ENCODE measurements at regions not wholly inside any gene's neighbourhood (a gene's known extent, or its start where the extent isn't known, plus 50 kb on each side); places are given as distances from the start of the nearest gene placed in this dataset.

DNA sequence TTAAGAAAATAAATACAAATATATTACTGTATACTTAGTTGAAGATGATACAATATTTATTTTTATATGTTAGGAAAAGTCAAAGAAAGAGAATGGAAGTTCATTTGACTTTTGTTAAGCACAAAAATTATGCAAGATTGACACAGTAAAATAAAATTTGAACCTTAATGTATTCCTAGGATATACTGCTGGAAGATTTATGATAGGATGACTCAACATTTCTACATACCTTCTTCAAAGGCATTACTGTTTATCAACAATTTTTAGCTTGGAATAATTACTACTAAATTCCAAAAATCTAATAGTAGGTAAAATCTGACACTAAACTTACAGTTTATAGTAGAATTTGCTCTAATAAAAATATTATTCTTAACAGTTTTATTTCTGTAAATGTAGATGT lies 257.3 kb upstream of the ADAMTS5 start:
- H3K4me1 ChIP-seq, result no peaks in the 10 kb centered on the region
- no peaks in the 10 kb centered on the region for H3K27me3 ChIP-seq
- H3K9me3 ChIP-seq, result no peaks in the 10 kb centered on the region
- H3K36me3 ChIP-seq, result no peaks in the 10 kb centered on the region
- intact Hi-C loops (cut with DNase I), result no loop called here
- TF ChIP-seq, protein P1, sequence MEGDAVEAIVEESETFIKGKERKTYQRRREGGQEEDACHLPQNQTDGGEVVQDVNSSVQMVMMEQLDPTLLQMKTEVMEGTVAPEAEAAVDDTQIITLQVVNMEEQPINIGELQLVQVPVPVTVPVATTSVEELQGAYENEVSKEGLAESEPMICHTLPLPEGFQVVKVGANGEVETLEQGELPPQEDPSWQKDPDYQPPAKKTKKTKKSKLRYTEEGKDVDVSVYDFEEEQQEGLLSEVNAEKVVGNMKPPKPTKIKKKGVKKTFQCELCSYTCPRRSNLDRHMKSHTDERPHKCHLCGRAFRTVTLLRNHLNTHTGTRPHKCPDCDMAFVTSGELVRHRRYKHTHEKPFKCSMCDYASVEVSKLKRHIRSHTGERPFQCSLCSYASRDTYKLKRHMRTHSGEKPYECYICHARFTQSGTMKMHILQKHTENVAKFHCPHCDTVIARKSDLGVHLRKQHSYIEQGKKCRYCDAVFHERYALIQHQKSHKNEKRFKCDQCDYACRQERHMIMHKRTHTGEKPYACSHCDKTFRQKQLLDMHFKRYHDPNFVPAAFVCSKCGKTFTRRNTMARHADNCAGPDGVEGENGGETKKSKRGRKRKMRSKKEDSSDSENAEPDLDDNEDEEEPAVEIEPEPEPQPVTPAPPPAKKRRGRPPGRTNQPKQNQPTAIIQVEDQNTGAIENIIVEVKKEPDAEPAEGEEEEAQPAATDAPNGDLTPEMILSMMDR (IDR thresholded peaks at IDR 0.05), result no peak
- ATAC-seq (no peak), DNase-seq (no peak)
- H3K4me3 ChIP-seq, result no peak overlapping the region
- H3K27ac ChIP-seq, result no peak overlapping the region

DNA sequence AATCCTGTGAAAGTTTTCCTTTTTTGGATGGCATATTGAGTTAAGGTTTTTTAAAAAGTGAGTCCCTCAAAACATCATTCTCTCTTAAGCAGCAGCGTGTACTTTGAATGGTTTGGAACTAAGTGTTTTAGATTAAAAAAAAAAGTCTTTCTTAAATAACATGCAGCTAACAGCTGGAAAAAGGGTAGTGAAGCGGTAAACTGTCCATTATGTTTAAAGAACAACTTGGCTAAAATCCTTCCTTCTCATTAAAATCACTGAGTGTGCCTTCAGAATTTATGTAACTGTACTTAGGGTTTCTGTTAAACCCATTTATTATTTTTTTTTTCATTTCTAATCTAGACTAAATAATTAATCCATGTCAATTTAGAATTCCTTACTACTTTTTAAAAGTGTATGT lies 254.2 kb upstream of the ADAMTS5 start:
- TF ChIP-seq, protein P1 (IDR thresholded peaks at IDR 0.05), result no peak
- Histone ChIP-seq H3K27me3 (no peaks in the 10 kb centered on the region), H3K27ac (no peak overlapping the region), H3K4me3 (no peak overlapping the region), H3K4me1 (no peaks in the 10 kb centered on the region), H3K36me3 (no peaks in the 10 kb centered on the region), H3K9me3 (no peaks in the 10 kb centered on the region)
- whole genome bisulfite sequencing, 2 donors, result 72 to 85% methylated on average over 2 of the region's 2 CpGs
- ATAC-seq (no peak), DNase-seq (no peak)
- intact Hi-C loops (cut with DNase I), result no loop called here

DNA sequence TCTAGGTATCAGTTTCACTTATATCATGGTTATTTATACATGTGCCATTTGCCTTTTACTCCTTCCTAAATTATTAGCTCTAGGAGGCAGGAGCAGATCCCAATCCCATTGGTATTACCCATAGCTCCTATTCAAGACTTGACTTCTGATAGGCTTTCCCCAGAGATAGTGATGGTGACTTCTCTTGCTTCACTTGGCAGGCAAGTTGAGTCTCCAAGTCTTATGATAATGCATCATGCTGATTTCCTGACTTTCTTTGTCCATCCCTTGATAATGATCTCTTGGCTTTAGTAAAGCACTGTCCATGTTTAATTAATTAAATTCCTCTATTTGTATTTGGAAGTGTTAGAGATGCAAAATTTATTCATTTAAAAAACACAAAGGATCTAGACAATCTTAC lies 253.5 kb upstream of the ADAMTS5 start:
- Histone ChIP-seq H3K27me3 (no peaks in the 10 kb centered on the region), H3K4me1 (no peaks in the 10 kb centered on the region), H3K27ac (no peak overlapping the region), H3K36me3 (no peaks in the 10 kb centered on the region), H3K9me3 (no peaks in the 10 kb centered on the region), H3K4me3 (no peak overlapping the region)
- intact Hi-C loops (cut with DNase I), result no loop called here
- no peak for DNase-seq
- TF ChIP-seq, protein P1 (IDR thresholded peaks at IDR 0.05), result no peak
- ATAC-seq, result no peak

DNA sequence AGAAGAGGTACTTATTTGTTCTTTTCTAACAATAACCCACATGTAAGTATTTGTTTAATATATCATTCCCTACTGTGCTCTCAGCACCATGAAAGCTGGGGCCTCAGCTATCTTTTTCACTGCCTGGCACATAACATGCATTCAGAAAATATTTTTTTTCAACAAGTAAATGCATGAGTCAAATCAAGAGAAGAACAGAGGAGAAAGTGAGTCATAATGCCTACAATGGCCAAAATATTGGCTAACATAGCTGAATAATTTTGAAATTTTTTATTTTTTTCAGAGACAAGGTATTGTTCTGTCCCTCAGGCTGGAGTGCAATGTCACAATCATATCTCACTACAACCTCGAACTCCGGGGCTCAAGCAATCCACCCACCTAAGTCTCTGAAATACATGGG lies 252.2 kb upstream of the ADAMTS5 start:
- Histone ChIP-seq H3K4me1 (no peaks in the 10 kb centered on the region), H3K27me3 (no peaks in the 10 kb centered on the region), H3K4me3 (no peak overlapping the region), H3K36me3 (no peaks in the 10 kb centered on the region), H3K9me3 (no peaks in the 10 kb centered on the region), H3K27ac (no peak overlapping the region)
- no peak for DNase-seq
- intact Hi-C loops (cut with DNase I), result no loop called here
- ATAC-seq, result peak in 1 of 8 donors; percentile 72
- TF ChIP-seq, protein P1 (IDR thresholded peaks at IDR 0.05), result no peak
- 88 to 91% methylated on average over 2 of the region's 2 CpGs for WGBS, 2 donors

DNA sequence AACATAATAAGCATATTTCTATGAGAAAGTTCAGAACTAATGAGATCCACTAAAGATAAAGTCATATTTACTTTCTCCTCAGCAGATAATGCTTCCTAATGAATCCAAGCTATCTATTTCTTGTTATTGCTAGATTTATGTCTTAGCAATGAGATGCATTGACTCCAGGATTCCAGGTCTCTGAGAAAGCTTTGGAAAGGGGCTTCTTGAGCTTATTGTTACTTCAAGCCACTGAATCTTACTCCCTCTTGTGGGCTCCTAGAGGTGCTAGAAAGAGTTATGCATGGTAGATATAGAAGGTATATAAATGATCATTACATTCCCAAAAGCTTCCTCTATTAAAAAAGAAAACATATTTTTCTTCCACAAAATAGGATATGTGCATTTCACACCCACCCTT lies 246.4 kb upstream of the ADAMTS5 start:
- Histone ChIP-seq H3K9me3 (peaks cover 0 to 4% (median 0%) of the 10 kb centered on the region in 11 donors), H3K36me3 (no peaks in the 10 kb centered on the region), H3K27me3 (no peaks in the 10 kb centered on the region), H3K4me3 (no peak overlapping the region), H3K4me1 (peaks cover 0 to 18% (median 4%) of the 10 kb centered on the region in 9 donors), H3K27ac (no peak overlapping the region)
- TF ChIP-seq, protein P1 (IDR thresholded peaks at IDR 0.05), result peak in 5 of 9 donors; percentile 6 to 35 (median 10)
- intact Hi-C loops (cut with DNase I), result no loop called here
- DNase-seq, result no peak
- no peak for ATAC-seq

Data from heart right ventricle (tissue), 16 donors.